GM12878 (cell line): ENCODE measurements at regions not wholly inside any gene's neighbourhood (a gene's known extent, or its start where the extent isn't known, plus 50 kb on each side); places are given as distances from the start of the nearest gene placed in this dataset.

Source experiments
- ATAC-seq: fragments of 200-7000 bp; cut with Tn5 transposase; 3 replicates; pipeline ENCODE4 v1.9.1; 2020; ENCODE audit warnings: mild to moderate bottlenecking, moderate library complexity
- BruUV-seq: library from RNA; stranded (reverse); fragments of 400-500 nt; replicated peaks from 2 replicates; lab custom pipeline; 2021; lab: Mats Ljungman, UMichigan
- CTCF ChIA-PET: fragments of 300-600 bp; sonication (Branson Sonifier 250); formaldehyde crosslinking; extraction: SDS; loops from one replicate; lab custom pipeline; 2021; ENCODE audit warnings: inconsistent platforms; lab: Yijun Ruan, JAX
- POLR2A ChIA-PET: fragments of 350-600 bp; formaldehyde crosslinking; extraction: SDS; loops from one replicate; lab custom pipeline; 2021; ENCODE audit warnings: inconsistent platforms; lab: Charles Lee
- RAD21 ChIA-PET: fragments of 300-600 bp; sonication (Branson Sonifier 250); formaldehyde crosslinking; loops from one replicate; lab custom pipeline; 2023; ENCODE audit warnings: antibody characterized with exemption; ENCODE audit not compliant: unreplicated experiment; lab: Charles Lee
- SMC1A ChIA-PET: fragments of 300-600 bp; sonication (Branson Sonifier 250); formaldehyde crosslinking; loops from one replicate; lab custom pipeline; 2023; ENCODE audit not compliant: unreplicated experiment, uncharacterized antibody; lab: Charles Lee
- DNase-seq: peaks from one replicate; pipeline ENCODE4 v3.0.0-alpha.2; 2011; ENCODE audit warnings: low read depth, low spot score
- FAIRE-seq: peaks from 3 replicates; lab custom pipeline; 2011; peaks lifted over from hg19 to GRCh38; lab: Jason Lieb, UNC
- H2AFZ ChIP-seq: 2 replicates; pipeline ENCODE4 v1.6.0; 2011; ENCODE audit warnings: low read depth, low read length, control low read depth; ENCODE audit not compliant: control insufficient read depth
- H3K27ac ChIP-seq: 2 replicates; pipeline ENCODE4 v1.5.1; 2011; ENCODE audit warnings: control low read depth; ENCODE audit not compliant: control insufficient read depth, insufficient read depth
- H3K27me3 ChIP-seq, 2 experiments: replicated peaks in 1 of 2; 2 replicates each; pipeline versions ENCODE4 v1.6.0 to v1.6.1; 2011; ENCODE audit warnings: low read length in 1 of 2; ENCODE audit not compliant: control insufficient read depth in 2 of 2, insufficient read depth in 2 of 2
- H3K36me3 ChIP-seq, 2 experiments: 2 replicates each; pipeline ENCODE4 v1.5.1; 2011; ENCODE audit warnings: low read length in 1 of 2; ENCODE audit not compliant: control insufficient read depth in 2 of 2, insufficient read depth in 2 of 2
- H3K4me1 ChIP-seq: 2 replicates; pipeline ENCODE4 v1.6.1; 2011; ENCODE audit warnings: mild to moderate bottlenecking, low read length, moderate library complexity, mixed read lengths; ENCODE audit not compliant: control insufficient read depth, insufficient read depth
- H3K4me2 ChIP-seq: 2 replicates; pipeline ENCODE4 v1.6.0; 2011; ENCODE audit warnings: control low read depth; ENCODE audit not compliant: control insufficient read depth, insufficient read depth
- H3K4me3 ChIP-seq: fragments of 200-600 bp; sonication (generic); 2 replicates; pipeline ENCODE4 v1.5.1; 2016
- H3K79me2 ChIP-seq: 2 replicates; pipeline ENCODE4 v1.6.0; 2011; ENCODE audit warnings: low read length; ENCODE audit not compliant: control insufficient read depth, insufficient read depth
- H3K9ac ChIP-seq: 2 replicates; pipeline ENCODE4 v1.8.0; 2011; ENCODE audit warnings: low read length, control low read depth, mixed read lengths; ENCODE audit not compliant: control insufficient read depth, insufficient read depth
- H3K9me3 ChIP-seq: replicated peaks from 3 replicates; pipeline ENCODE4 v1.5.1; 2011; ENCODE audit warnings: mild to moderate bottlenecking, low read length; ENCODE audit not compliant: control insufficient read depth, insufficient read depth
- H4K20me1 ChIP-seq: 2 replicates; pipeline ENCODE4 v1.6.0; 2011; ENCODE audit not compliant: control insufficient read depth, insufficient read depth
- ASH2L ChIP-seq: fragments of 300-600, 200-600 bp; sonication (generic); IDR thresholded peaks from 2 replicates; pipeline ENCODE4 v1.6.1; 2017; ENCODE audit warnings: low read depth, mild to moderate bottlenecking, borderline replicate concordance
- EZH2 ChIP-seq: IDR thresholded peaks from 2 replicates; pipeline ENCODE4 v1.6.1; 2012; ENCODE audit warnings: low read depth, mild to moderate bottlenecking, control low read depth, inconsistent platforms, low read length, borderline replicate concordance; ENCODE audit not compliant: control insufficient read depth
- HDAC6 ChIP-seq: fragments of 200-600 bp; sonication (generic); IDR thresholded peaks from one replicate; pipeline ENCODE4 v1.8.0; 2017; ENCODE audit warnings: antibody characterized with exemption; ENCODE audit not compliant: unreplicated experiment
- HSF1 ChIP-seq: fragments of 150-350 bp; IDR thresholded peaks from 2 replicates; pipeline ENCODE4 v1.6.1; 2014; ENCODE audit warnings: mild to moderate bottlenecking, low read depth, low read length
- KLF5 ChIP-seq: fragments of 450-650 bp; IDR thresholded peaks from 2 replicates; pipeline ENCODE4 v1.6.1; 2014; ENCODE audit warnings: mild to moderate bottlenecking; ENCODE audit not compliant: partially characterized antibody
- SREBF2 ChIP-seq: IDR thresholded peaks from 2 replicates; pipeline ENCODE4 v1.6.1; 2012; ENCODE audit warnings: mild to moderate bottlenecking, low read length
- SRF ChIP-seq, 2 experiments: IDR thresholded peaks; 2 replicates each; pipeline ENCODE4 v1.6.1; 2011; ENCODE audit warnings: low read depth in 2 of 2, low read length in 2 of 2, mild to moderate bottlenecking in 1 of 2, moderate library complexity in 1 of 2
- WRNIP1 ChIP-seq: IDR thresholded peaks from 2 replicates; pipeline ENCODE4 v1.6.1; 2011; ENCODE audit warnings: low read depth, low read length, improper control_type of control experiment, borderline replicate concordance
- ZSCAN29 ChIP-seq: fragments of 450-650 bp; IDR thresholded peaks from 2 replicates; pipeline ENCODE4 v1.6.1; 2017; ENCODE audit warnings: mild to moderate bottlenecking, moderate library complexity
- WGBS: methylation state at CpG from one replicate; pipeline ENCODE4 v1.1.6; 2016; ENCODE audit warnings: low lambda C conversion rate; ENCODE audit not compliant: insufficient replicate concordance, insufficient coverage; ENCODE audit errors: missing lambda C conversion rate; 5-methylcytosine and 5-hydroxymethylcytosine counted together
- in situ Hi-C: fragments of 300-500 bp; cut with MboI; formaldehyde crosslinking; loops from 9 replicates; pipeline ENCODE4 v1.14.3; 2018; ENCODE audit warnings: mixed read lengths
- intact Hi-C: fragments of 100-400 bp; cut with micrococcal nuclease; formaldehyde crosslinking; loops from one replicate; pipeline ENCODE4 v1.14.2; 2022; ENCODE audit not compliant: unreplicated experiment

- H3K79me2 ChIP-seq = no peaks in the 10 kb centered on the region
- WGBS = 5% methylated on average over 5 of the region's 5 CpGs
- ChIA-PET CTCF (interaction anchor here (1.8 kb wide), 1 partner anchor 14 kb away, joined by 5 read pairs; no protein-coding TSS in a partner anchor), RAD21 (no interaction called here), POLR2A (no interaction called here), SMC1A (interaction anchor here (0.6 to 0.9 kb wide), 2 partner anchors 54 to 1207 kb away, joined by 3 read pairs; no protein-coding TSS in a partner anchor)
- H3K4me3 ChIP-seq = no peak overlapping the region
- no peak for DNase-seq
- in situ Hi-C loops = no loop called here
- no peak; the same call in 2 of the 3 replicates for ATAC-seq
- no peaks in the 10 kb centered on the region for H3K36me3 ChIP-seq
- BruUV-seq = no TSS peak
- intact Hi-C loops = no loop called here
- no peak overlapping the region for H3K4me2 ChIP-seq
- no peaks in the 10 kb centered on the region for H3K9me3 ChIP-seq
- TF ChIP-seq SREBF2 (no peak), ZSCAN29 (no peak)
- H3K4me1 ChIP-seq = no peaks in the 10 kb centered on the region
- no peak overlapping the region for H3K27ac ChIP-seq
- no peak for FAIRE-seq
- H2AFZ ChIP-seq = no peak overlapping the region
- no peaks in the 10 kb centered on the region for H3K27me3 ChIP-seq
- no peaks in the 10 kb centered on the region for H4K20me1 ChIP-seq
- H3K9ac ChIP-seq = no peak overlapping the region
Measured at GRCh38 chr13:86051134-86052103, 252.2 kb upstream of the SLITRK6 start.

GRCh38 chr13:86038490-86038889, 239.3 kb upstream of the SLITRK6 start:
- SMC1A ChIA-PET = no interaction called here
- Histone ChIP-seq H3K4me3 (no peak overlapping the region), H3K9ac (no peak overlapping the region), H4K20me1 (no peaks in the 10 kb centered on the region), H2AFZ (no peak overlapping the region), H3K79me2 (no peaks in the 10 kb centered on the region), H3K9me3 (no peaks in the 10 kb centered on the region), H3K4me2 (no peak overlapping the region), H3K36me3 (no peaks in the 10 kb centered on the region), H3K27me3 (no peaks in the 10 kb centered on the region), H3K27ac (no peak overlapping the region), H3K4me1 (no peaks in the 10 kb centered on the region)
- POLR2A ChIA-PET = interaction anchor here (0.5 kb wide), 1 partner anchor 639 kb away, joined by 3 read pairs; no protein-coding TSS in a partner anchor
- intact Hi-C loops = no loop called here
- BruUV-seq = no TSS peak
- DNase-seq (no peak), ATAC-seq (no peak), FAIRE-seq (no peak)
- RAD21 ChIA-PET = no interaction called here
- in situ Hi-C loops = no loop called here
- WGBS = 49% methylated on average over 2 of the region's 3 CpGs
- CTCF ChIA-PET = no interaction called here
- TF ChIP-seq ASH2L (no peak), HDAC6 (no peak), KLF5 (no peak), EZH2 (no peak), WRNIP1 (no peak), HSF1 (no peak), SRF (IDR thresholded peaks at IDR 0.05; ENCODE audit: low read depth in 2 of 2, low read length in 2 of 2) (no peak)
